DMS53 treated with DMSO at 0.1 percent for 48 hours (cell line): ENCODE measurements at regions not wholly inside any gene's neighbourhood (a gene's known extent, or its start where the extent isn't known, plus 50 kb on each side); places are given as distances from the start of the nearest gene placed in this dataset.
"Not testable (repeated sequence)": the region's sequence is repeated elsewhere in the genome, so short reads cannot be mapped to it uniquely, and the experiment has no call there.

ENCODE experiments used
- DNase-seq: peaks from one replicate; lab custom pipeline; 2025; ENCODE audit not compliant: unreplicated experiment; lab: John Stamatoyannopoulos, UW

GRCh38 chr12:107514887-107515445 lies 170.6 kb upstream of the PWP1 start:
- no peak for DNase-seq

DNA sequence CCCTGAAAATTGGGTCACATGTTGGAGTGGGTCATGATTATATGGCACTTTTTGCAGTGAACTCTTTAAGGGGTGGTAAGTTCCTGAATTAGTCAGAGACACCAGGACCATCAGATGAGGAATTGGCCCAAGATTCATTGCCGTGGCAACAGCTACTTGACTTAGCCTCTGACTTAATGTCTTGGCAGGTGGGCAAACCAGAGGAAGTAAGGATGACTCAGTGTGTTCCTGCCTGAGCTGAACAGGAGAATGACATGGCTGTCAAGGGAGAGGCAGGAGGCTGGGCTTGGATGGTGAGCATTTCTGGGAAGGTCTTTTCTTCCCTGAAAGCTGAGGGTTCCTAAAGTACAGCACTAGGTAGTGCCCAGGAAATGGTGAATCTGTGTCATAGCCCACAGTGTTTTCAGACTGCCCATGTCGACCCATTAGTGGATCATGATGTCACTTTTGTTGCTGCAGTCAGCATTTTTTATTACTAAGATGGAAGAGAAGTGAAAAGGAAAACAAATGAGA lies 170.1 kb upstream of the PWP1 start:
- no peak for DNase-seq

GRCh38 chr12:107517816-107518215 lies 167.8 kb upstream of the PWP1 start:
- not testable (repeated sequence) for DNase-seq

DNA sequence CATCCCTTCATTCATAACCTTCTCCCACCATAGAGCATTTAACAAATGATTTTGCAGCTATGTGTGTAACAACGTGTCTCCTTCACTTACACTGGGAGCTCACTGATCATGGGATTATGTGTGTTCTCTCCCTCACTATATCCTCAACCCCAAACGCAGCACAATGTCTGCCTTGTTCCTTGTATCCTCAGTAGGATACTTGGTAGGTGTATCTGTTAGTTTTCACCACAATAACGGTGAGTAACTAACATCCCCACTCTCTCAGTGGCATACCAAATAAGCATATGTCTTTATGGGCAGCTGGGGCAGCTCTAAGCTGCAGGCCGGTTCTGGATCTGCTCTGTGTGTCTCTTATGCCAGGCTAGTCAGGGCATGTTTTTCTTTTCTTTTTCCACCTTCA lies 166.7 kb upstream of the PWP1 start:
- DNase-seq: no peak

DNA sequence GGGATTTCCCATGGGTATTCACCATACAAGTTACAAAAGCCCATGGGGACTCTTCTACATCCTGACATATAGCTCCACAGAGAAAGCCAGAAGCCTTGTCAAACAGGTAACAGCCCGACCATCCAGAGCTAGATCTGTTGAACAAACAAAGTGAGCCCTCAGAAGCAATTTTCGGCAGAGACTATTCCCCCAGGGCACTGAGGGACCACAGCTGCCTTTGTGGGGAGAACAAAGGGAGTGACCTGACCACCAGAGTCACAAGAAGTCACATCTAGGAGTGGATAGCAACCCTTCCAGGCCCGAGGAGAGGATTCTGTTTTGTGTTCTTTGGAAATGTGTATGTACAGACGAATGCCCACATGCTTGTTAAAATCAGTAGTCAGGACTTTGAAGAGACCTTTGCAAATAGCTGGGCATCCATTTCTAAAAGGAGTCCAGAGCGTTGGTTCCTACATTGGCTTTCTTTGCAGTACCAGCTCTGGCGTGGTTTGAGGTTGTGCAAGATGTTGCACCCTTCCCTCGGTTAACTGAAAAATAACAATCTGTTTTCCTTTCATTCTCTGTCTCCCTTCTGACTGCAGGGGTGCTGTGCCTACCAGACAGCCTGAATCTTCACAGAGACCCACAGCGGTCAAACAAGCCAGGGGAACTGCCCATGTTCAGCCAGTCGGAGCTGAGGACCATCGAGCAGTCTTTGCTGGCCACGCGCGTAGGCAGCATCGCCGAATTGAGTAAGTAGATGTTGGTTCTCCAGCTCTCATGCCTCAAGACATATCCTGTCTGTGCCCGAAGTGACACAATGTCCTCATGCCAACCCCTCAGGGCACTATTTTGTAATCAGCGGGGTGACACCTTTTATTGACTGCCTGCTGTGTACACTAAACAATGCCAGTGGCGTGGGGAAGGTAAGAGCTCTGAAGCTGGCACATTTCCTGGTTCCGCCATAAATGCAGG lies 165.4 kb upstream of the PWP1 start:
- no peak for DNase-seq

- DNase-seq: no peak
These were observed 163.7 kb upstream of the PWP1 start for GRCh38 chr12:107521826-107522355.

DNA sequence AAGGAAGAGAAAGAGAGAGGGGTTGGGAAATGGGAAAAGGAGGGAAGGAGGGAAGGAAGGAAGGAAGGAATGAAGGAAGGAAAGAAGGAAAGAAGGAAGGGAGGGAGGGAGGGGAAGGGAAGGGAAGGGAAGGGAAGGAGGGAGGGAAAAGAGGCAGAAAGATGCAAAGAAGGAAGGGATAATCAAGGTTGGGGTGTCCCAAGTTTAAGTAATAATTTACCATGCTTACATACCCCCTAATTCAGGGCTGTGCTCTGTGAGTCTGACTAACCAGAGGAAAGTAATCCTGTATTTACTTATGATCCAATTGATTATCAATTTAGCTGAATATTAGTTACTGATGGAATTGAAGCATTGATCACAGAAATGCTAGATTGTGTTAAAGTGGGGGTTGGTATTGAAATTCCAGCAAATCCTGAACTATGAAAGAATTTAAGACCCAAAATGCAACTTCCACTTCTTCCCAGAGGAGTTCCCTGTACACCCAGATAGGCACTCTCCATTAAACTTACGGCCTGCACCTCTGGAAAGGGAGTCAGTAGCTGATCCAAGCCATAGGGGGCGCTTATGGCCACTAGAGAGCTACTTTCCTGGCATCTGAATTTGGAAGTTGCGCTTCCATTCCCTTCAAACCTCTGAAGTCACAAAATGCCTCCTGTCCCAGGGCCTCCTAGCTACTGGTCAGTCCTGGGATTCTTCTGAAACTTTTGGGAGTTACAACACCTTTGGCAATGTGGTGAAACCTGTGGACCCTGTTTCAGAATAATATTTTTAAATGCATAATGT lies 162.7 kb upstream of the PWP1 start:
- DNase-seq: no peak

- DNase-seq: no peak
These were observed 161.6 kb upstream of the PWP1 start for GRCh38 chr12:107523775-107524535.

DNA sequence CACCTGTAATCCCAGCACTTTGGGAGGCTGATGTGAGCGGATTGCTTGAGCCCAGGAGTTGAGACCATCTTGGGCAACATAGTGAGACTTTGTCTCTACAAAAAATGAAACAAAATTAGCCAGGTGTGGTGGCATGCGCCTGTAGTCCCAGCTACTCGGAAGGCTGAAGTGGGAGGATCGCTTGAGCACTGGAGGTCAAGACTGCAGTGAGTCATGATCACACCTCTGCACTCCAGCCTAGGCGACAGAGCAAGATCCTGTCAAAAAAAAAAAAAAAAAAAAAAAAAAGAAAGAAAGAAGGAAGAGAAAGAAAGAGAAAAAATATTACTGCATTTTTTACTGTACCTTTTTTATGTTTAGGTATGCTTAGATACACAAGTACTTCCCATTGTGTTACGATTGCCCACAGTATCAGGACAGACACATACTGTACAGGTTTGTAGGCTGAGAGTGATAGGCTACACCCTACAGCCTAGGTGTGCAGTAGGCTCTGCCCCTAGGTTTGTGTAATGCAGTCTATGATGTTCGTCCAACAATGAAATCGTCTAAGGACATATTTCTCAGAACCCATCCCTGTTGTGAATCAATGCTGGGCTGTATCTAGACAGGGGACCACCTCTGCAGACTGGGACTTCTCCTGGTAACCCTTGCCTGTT lies 160.4 kb upstream of the PWP1 start:
- no peak for DNase-seq

DNA sequence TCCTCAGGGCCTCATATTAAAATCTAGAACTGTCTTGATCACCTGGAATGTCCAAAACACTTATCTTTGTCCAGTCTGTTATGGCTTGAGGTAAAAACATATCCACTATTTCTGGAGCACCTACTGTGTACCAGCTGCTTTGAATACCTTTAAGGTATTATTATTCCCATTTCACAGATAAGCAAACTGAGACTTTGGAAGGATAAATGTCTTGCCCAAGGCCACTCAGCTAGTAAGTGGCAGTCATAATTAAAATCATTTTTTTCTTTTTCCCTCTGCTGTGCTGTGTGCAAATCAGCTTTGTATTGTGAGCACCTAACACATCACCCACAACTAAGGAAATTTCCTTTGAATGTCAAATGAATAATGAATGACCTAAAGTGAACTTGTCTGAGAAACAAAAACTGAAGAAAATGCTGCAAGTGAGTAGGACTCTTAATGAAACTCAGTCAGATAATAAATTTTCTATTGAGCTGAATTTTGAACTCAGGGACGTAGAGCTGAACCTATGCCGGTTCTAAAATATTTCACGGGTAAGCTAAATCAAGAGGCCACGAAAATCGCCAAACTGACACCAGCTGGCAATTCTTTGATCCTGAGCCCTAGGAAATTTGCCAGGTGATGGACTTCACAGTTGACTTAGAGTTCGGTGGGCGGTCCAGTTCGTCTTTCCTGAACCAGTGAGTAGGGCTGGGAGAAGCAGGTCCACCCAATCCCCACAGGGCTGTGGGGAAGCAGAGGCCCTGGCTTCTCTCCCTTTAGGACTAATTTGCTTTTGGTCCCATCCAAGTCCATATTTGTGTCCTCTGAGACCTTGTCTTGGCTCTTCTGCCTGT lies 159.7 kb upstream of the PWP1 start:
- no peak for DNase-seq

DNA sequence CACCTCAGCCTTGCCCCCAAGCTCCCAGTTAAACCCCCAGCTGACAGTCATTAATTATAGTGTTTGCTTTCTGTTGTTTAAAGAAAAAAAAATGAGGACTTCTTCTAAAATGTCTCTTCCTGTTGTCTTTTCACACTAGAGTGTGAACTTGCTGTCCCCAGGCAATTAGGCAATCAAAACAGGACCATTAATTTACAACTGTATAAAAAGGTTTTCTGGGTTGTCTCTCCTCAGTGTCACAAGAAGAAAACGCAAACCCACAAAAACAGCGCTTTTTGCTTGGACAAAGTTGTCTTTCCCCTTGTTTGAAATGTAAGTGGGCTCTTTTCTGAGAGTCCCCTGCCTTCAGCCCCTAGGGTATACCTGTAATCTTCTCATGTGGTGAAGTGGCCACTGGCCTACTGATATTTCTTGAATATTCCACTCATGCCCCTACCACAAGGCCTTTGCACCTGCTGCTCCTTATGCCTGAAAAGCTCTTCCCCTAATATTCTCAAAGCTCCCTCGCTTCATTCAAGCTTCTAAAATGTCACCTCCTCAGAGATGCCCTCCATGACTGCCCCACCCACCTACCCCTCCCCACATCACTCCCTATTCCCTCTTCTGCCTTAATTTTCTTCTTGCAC lies 158.9 kb upstream of the PWP1 start:
- no peak for DNase-seq

- DNase-seq: no peak
These were observed 156.8 kb upstream of the PWP1 start for GRCh38 chr12:107528731-107529365.

- DNase-seq: no peak
These were observed 155.6 kb upstream of the PWP1 start for GRCh38 chr12:107529991-107530390.

DNA sequence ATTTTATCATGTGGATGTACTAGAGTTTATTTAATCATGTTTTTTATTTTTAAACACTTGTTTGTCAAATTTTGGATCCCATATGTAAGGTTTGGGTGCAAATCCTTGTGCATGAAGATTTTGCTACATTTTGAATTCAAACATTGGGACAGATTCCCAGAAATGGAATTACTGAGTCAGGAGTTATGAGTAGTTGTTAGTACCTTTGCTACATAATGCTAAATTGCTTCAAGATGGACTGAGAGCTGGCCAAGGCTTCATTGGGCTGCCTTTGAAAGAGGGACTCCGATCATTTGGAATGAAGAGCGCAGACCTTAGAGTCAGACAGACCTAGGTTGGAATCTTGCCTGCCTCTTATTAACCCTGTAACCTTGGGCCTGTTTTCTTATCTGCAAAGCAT lies 154.9 kb upstream of the PWP1 start:
- DNase-seq: no peak

DNA sequence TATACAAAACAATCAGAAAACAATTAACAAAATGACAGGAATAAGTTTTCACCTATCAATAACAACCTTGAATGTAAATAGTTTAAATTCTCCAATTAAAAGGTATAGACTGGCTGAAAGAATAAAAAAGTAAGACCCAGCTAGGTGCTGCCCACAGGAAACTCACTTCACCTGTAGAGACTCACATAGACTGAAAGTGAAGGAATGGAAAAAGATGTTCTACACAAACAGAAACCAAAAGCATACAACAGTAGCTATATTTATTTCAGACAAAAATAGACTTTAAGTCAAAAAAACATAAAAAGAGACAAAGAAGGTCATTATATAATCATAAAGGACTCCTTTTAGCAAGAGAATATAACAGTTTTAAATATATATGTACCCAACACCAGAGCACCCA lies 152.4 kb upstream of the PWP1 start:
- DNase-seq: no peak

- no peak for DNase-seq
These were observed 149.0 kb upstream of the PWP1 start for GRCh38 chr12:107536613-107537012.

GRCh38 chr12:107537464-107538119 lies 148.0 kb upstream of the PWP1 start:
- no peak for DNase-seq
